ENCODE measurements at regions not wholly inside any gene's neighbourhood (a gene's known extent, or its start where the extent isn't known, plus 50 kb on each side); places are given as distances from the start of the nearest gene placed in this dataset.

- DNase-seq (ENCODE audit: low read depth), result no peak
- no peak for TF ChIP-seq CTCF (conservative IDR thresholded peaks at IDR 0.05; ENCODE audit: control insufficient read depth, insufficient read depth, low read depth, low read length)
Measured at GRCh38 chrX:14377427-14377826, 151.9 kb upstream of the GLRA2 start.

GRCh38 chrX:14363728-14364127, 165.6 kb upstream of the GLRA2 start:
- TF ChIP-seq CTCF (conservative IDR thresholded peaks at IDR 0.05; ENCODE audit: control insufficient read depth, insufficient read depth, low read depth, low read length), result no peak
- DNase-seq (ENCODE audit: low read depth), result peak; percentile 28
- no peak overlapping the region for H3K4me3 ChIP-seq (ENCODE audit: control insufficient read depth, low read depth, low read length)

More at GRCh38 chrX:14377427-14377826, 151.9 kb upstream of the GLRA2 start:
- H3K4me3 ChIP-seq (ENCODE audit: control insufficient read depth, low read depth, low read length), result no peak overlapping the region

GRCh38 chrX:14362721-14363120, 166.6 kb upstream of the GLRA2 start:
- peak; percentile 25 for DNase-seq (ENCODE audit: low read depth)
- H3K4me3 ChIP-seq (ENCODE audit: control insufficient read depth, low read depth, low read length), result no peak overlapping the region
- TF ChIP-seq CTCF (conservative IDR thresholded peaks at IDR 0.05; ENCODE audit: control insufficient read depth, insufficient read depth, low read depth, low read length), result no peak

GRCh38 chrX:14361435-14361834, 167.9 kb upstream of the GLRA2 start:
- no peak for TF ChIP-seq CTCF (conservative IDR thresholded peaks at IDR 0.05; ENCODE audit: control insufficient read depth, insufficient read depth, low read depth, low read length)
- H3K4me3 ChIP-seq (ENCODE audit: control insufficient read depth, low read depth, low read length), result no peak overlapping the region
- DNase-seq (ENCODE audit: low read depth), result no peak

GRCh38 chrX:14359727-14360126, 169.6 kb upstream of the GLRA2 start:
- no peak for TF ChIP-seq CTCF (conservative IDR thresholded peaks at IDR 0.05; ENCODE audit: control insufficient read depth, insufficient read depth, low read depth, low read length)

GRCh38 chrX:14359316-14359715, 170.0 kb upstream of the GLRA2 start:
- no peak overlapping the region for H3K4me3 ChIP-seq (ENCODE audit: control insufficient read depth, low read depth, low read length)
- TF ChIP-seq CTCF (conservative IDR thresholded peaks at IDR 0.05; ENCODE audit: control insufficient read depth, insufficient read depth, low read depth, low read length), result no peak
- no peak for DNase-seq (ENCODE audit: low read depth)

More at GRCh38 chrX:14359727-14360126, 169.6 kb upstream of the GLRA2 start:
- H3K4me3 ChIP-seq (ENCODE audit: control insufficient read depth, low read depth, low read length), result no peak overlapping the region
- DNase-seq (ENCODE audit: low read depth), result no peak

GRCh38 chrX:14357314-14357713, 172.0 kb upstream of the GLRA2 start:
- peak; percentile 47 for DNase-seq (ENCODE audit: low read depth)
- no peak for TF ChIP-seq CTCF (conservative IDR thresholded peaks at IDR 0.05; ENCODE audit: control insufficient read depth, insufficient read depth, low read depth, low read length)
- H3K4me3 ChIP-seq (ENCODE audit: control insufficient read depth, low read depth, low read length), result no peak overlapping the region

All from fibroblast of mammary gland (primary cell).